Activated T-helper 1 cell treated with anti-CD3 and anti-CD28 coated beads, Interleukin-12 subunit alpha, Interleukin-12 subunit beta, Interleukin-2, Interleukin-4 antibody, amounts not matched to agents 30 ng/mL and 10 ng/mL and 1 ng/mL, durations not matched to agents 14 hours and 24 hours and 36 hours (primary cell): ENCODE measurements at regions not wholly inside any gene's neighbourhood (a gene's known extent, or its start where the extent isn't known, plus 50 kb on each side); places are given as distances from the start of the nearest gene placed in this dataset.

Source experiments
- DNase-seq: peaks from one replicate; pipeline ENCODE4 v3.0.0; 2021; ENCODE audit warnings: low spot score
- H3K27ac Mint-ChIP-seq: one replicate; pipeline ENCODE4 v1.8.0; 2021; ENCODE audit warnings: mild to moderate bottlenecking, mixed read lengths
- H3K27me3 Mint-ChIP-seq: one replicate; pipeline ENCODE4 v1.8.0; 2022; ENCODE audit warnings: mild to moderate bottlenecking, moderate library complexity, mixed read lengths; ENCODE audit not compliant: insufficient read depth
- H3K36me3 Mint-ChIP-seq: one replicate; pipeline ENCODE4 v1.8.0; 2021; ENCODE audit warnings: low read depth, mixed read lengths
- H3K4me1 Mint-ChIP-seq: one replicate; pipeline ENCODE4 v1.8.0; 2021; ENCODE audit warnings: low read depth, mixed read lengths
- H3K4me3 Mint-ChIP-seq: one replicate; pipeline ENCODE4 v1.8.0; 2021; ENCODE audit warnings: mild to moderate bottlenecking, moderate library complexity, mixed read lengths
- H3K9me3 Mint-ChIP-seq: one replicate; pipeline ENCODE4 v1.8.0; 2021; ENCODE audit warnings: mixed read lengths
- intact Hi-C: fragments of 100-400 bp; cut with micrococcal nuclease; formaldehyde crosslinking; loops from one replicate; pipeline ENCODE4 v1.15.1; 2024

DNA sequence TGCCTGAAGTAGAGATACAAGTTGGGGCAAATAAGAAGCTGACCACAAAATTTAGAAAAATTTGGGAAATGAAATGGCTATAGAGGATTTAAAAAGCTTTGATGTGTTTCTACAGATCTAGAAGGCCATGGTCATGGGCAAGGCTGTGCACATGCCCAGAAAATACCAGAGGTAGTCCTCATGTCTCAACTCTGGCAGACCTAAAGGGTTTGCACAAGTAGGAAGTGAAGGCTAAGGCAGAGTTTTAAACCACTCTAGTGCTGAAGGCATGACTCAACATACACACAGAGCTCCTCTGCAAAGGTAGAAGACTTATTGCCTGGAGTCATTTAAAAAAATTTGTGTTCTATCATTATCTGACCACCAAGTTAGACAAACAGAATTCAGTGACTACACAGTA is 364.6 kb downstream of the CCSER2 start:
- H3K4me1 Mint-ChIP-seq = no peaks in the 10 kb centered on the region
- no peak overlapping the region for H3K4me3 Mint-ChIP-seq
- H3K36me3 Mint-ChIP-seq = no peaks in the 10 kb centered on the region
- no peaks in the 10 kb centered on the region for H3K9me3 Mint-ChIP-seq
- H3K27me3 Mint-ChIP-seq = no peaks in the 10 kb centered on the region
- no peak overlapping the region for H3K27ac Mint-ChIP-seq
- no peak for DNase-seq
- intact Hi-C loops = no loop called here

DNA sequence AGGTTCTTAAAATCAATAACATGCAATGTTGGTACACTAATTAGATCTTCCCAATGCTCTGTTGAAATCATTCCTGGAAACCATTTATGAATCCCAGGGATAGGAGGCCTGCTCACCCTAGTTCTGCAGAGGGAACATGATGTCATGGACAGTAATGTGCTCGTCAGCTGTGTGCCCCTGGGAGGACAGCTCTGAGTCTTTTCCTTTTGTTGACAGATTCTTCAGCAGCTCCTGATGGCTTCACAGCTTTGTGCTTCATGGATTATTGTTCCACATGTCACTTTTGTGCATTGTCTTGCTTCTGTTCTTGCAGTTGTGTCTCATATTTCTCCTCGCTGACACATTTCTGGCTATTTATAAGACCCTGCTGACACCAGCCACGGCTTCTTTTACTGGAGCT is 367.5 kb downstream of the CCSER2 start:
- intact Hi-C loops = no loop called here
- Mint-ChIP-seq H3K4me3 (no peak overlapping the region), H3K27ac (no peak overlapping the region), H3K9me3 (no peaks in the 10 kb centered on the region), H3K36me3 (no peaks in the 10 kb centered on the region), H3K27me3 (no peaks in the 10 kb centered on the region), H3K4me1 (no peaks in the 10 kb centered on the region)
- DNase-seq = no peak

DNA sequence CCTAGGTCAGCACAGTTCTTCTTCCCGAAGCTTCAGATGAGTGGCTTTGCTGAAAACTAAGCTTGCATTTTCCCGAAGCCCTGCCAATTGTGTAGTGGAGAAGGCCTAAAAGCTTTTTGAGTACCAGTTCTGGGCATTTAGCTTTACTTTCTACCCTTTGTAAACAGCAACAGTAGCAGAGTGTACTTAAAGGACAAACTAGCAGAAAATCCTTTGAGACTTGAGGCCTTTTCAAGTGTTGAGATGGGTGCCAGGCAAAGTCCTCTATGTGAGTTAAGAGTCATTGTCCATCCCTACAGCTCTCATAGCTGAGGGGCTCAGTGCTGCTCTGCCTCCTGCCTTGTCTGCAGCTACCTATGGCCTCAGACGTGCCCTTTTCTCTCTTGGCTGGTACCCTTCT is 368.2 kb downstream of the CCSER2 start:
- no peak for DNase-seq
- Mint-ChIP-seq H3K27ac (no peak overlapping the region), H3K36me3 (no peaks in the 10 kb centered on the region), H3K4me1 (no peaks in the 10 kb centered on the region), H3K27me3 (no peaks in the 10 kb centered on the region), H3K4me3 (no peak overlapping the region), H3K9me3 (no peaks in the 10 kb centered on the region)
- intact Hi-C loops = no loop called here

DNA sequence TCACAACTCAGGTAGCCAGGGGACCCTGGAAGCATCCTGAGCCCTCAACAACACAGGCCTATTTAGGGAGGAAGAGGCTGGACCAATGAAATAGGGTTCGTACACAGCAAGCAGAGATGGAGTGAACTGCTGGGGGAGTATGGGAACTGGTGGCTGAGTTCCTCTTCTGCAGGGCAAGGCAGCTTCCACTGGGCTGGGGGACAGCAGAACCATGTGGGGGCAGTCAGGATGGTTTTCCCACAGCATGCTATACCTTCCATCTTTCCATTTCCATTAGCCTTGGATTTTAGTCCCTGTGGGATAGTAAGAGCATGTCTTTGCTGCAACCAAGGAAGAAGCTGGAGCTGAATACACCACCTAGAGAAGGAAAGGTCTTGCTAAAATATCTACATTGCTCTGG is 370.6 kb downstream of the CCSER2 start:
- no peaks in the 10 kb centered on the region for H3K4me1 Mint-ChIP-seq
- no peaks in the 10 kb centered on the region for H3K9me3 Mint-ChIP-seq
- DNase-seq = no peak
- intact Hi-C loops = no loop called here
- no peak overlapping the region for H3K27ac Mint-ChIP-seq
- H3K36me3 Mint-ChIP-seq = no peaks in the 10 kb centered on the region
- H3K4me3 Mint-ChIP-seq = no peak overlapping the region
- no peaks in the 10 kb centered on the region for H3K27me3 Mint-ChIP-seq

DNA sequence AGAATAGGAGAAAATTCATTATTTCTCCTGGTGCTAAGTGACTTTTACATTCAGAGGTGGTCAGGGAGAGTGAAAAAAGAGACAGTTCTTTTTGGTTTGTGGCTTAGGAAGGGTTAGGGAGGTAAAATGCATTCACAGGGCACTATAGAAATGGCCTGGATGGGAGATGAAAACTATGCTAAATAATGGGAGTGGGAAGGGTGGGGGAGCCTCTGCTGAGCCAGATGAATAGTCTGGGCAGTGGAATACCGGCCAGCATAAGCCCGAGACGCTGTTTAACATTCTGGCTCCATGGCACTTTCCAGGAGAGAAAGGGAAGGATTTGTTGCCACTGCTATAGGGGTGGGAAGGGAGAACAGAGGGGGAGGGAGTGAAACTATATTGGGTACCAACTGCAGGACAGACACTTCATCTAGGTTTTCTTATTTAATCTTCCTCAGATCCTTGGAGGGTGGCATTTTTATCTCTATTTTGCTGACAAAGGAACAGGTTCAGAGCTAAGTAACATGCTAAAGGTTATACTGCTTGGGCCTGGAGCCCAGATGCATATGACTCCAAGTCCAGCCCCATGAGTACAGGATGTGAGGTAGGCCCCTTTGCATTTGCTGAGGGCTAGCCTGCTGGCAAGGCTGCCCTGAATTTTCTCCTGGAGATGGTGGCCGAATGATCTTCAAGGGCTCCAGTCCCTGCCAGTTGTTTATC is 372.4 kb downstream of the CCSER2 start:
- DNase-seq = no peak
- H3K4me3 Mint-ChIP-seq = no peak overlapping the region
- intact Hi-C loops = no loop called here
- H3K27ac Mint-ChIP-seq = no peak overlapping the region
- H3K4me1 Mint-ChIP-seq = no peaks in the 10 kb centered on the region
- no peaks in the 10 kb centered on the region for H3K9me3 Mint-ChIP-seq
- H3K27me3 Mint-ChIP-seq = no peaks in the 10 kb centered on the region
- H3K36me3 Mint-ChIP-seq = no peaks in the 10 kb centered on the region

DNA sequence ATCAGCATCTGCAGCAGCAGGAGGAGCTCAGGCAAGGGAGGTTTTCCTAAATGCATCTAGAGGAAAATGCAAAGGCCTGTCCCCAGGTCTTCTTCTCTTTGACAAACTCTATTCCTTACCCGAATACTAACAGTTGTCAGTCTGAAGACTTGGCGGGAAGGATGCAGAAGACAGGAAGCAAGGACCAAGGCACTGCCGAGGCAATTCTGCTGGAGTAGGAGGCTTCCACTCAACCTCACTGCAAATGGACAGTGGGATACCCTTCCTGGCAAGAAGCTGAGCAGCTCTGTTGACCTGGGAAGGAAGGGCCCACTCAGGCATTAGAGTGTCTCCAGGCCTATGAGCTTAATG is 373.0 kb downstream of the CCSER2 start:
- Mint-ChIP-seq H3K27me3 (no peaks in the 10 kb centered on the region), H3K36me3 (no peaks in the 10 kb centered on the region), H3K9me3 (no peaks in the 10 kb centered on the region), H3K4me1 (no peaks in the 10 kb centered on the region), H3K27ac (no peak overlapping the region), H3K4me3 (no peak overlapping the region)
- intact Hi-C loops = no loop called here
- DNase-seq = no peak

DNA sequence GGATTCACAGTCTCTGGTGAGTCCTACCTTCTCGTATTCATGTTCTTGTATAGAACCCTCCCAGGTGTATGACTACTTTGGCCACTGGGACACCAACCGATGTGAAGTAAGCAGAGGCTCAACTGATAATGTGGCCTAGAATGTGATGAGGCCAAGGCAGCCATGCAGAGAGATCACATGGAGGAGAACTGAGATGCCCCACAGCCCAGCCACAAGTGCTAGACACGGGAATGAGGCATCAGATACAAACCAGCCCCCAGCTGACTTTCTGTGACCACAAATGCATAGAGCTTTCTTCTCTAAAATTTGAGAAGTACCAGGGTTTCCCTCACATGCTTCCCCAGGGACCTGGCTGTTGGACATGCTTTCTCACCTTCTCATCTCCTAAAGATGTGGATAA is 375.7 kb downstream of the CCSER2 start:
- Mint-ChIP-seq H3K27me3 (no peaks in the 10 kb centered on the region), H3K4me3 (no peak overlapping the region), H3K27ac (no peak overlapping the region), H3K4me1 (no peaks in the 10 kb centered on the region), H3K9me3 (no peaks in the 10 kb centered on the region), H3K36me3 (no peaks in the 10 kb centered on the region)
- intact Hi-C loops = no loop called here
- no peak for DNase-seq

DNA sequence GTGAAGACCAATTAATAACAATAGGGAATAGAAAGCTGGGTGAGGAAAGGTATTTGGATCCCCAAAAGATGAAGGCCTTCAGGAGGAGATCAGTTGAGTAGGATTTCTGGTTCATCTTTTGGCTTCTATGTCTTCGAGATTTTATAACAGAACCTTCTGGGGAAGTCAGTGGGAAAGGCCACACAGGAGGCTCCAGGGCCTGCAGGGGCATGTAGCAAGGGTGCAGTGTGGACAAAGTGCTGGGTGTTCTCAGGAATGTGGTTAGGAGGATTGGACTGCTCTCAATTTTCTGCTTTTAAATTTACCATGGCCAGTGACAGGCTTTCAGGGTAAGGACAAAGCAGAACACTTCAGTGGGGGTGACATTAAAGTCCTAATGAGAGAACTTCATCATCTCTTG is 378.0 kb downstream of the CCSER2 start:
- DNase-seq = no peak
- H3K9me3 Mint-ChIP-seq = no peaks in the 10 kb centered on the region
- H3K27ac Mint-ChIP-seq = no peak overlapping the region
- no peaks in the 10 kb centered on the region for H3K4me1 Mint-ChIP-seq
- H3K27me3 Mint-ChIP-seq = peaks cover 2% of the 10 kb centered on the region
- intact Hi-C loops = no loop called here
- H3K36me3 Mint-ChIP-seq = no peaks in the 10 kb centered on the region
- H3K4me3 Mint-ChIP-seq = no peak overlapping the region

DNA sequence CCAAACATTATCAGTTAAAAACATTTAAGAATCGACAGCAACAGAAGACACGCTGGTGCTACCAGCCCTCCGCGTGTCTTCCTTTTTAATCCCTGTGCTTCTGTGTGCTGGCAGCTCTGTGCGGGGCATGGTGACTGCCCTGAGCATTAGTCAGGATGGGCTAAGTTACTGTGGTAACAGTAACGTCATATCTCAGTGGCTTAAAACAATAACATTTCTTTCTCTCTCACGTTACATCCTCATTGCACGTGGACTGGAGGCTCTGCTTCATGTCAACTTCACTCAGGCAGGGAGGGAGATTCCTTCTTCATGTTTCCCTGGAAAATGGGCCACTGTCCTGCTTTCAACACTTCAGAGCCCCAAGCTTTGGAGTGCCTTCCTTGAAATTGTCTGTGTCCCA is 378.5 kb downstream of the CCSER2 start:
- Mint-ChIP-seq H3K4me3 (no peak overlapping the region), H3K9me3 (no peaks in the 10 kb centered on the region), H3K27me3 (peaks cover 2% of the 10 kb centered on the region), H3K36me3 (no peaks in the 10 kb centered on the region), H3K27ac (no peak overlapping the region), H3K4me1 (no peaks in the 10 kb centered on the region)
- intact Hi-C loops = no loop called here
- DNase-seq = no peak

DNA sequence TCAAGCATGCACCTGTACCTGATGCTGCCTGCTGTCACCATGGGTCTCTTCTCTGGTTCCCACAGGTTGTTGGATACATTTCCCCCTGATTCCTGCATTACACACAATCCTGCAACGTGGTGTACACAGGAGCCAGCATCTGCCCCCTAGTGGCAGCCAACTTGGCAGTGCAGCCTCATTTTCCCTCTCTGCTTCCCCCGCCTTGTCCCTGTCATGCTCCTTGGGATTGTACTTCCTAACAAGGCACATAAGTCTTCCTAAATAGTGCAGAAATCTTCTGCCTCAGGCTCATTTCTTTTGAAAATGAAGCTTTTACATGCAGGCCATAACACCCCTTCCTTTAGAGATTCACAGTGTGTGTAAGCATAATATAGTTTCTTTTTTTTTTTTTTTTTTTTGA is 387.5 kb downstream of the CCSER2 start:
- Mint-ChIP-seq H3K36me3 (no peaks in the 10 kb centered on the region), H3K4me3 (no peak overlapping the region), H3K9me3 (no peaks in the 10 kb centered on the region), H3K4me1 (no peaks in the 10 kb centered on the region), H3K27ac (no peak overlapping the region), H3K27me3 (peaks cover under 1% of the 10 kb centered on the region)
- no peak for DNase-seq
- intact Hi-C loops = loop anchor here (1.0 to 10.0 kb wide), 2 partner anchors 176 to 451 kb away; no protein-coding TSS in a partner anchor

DNA sequence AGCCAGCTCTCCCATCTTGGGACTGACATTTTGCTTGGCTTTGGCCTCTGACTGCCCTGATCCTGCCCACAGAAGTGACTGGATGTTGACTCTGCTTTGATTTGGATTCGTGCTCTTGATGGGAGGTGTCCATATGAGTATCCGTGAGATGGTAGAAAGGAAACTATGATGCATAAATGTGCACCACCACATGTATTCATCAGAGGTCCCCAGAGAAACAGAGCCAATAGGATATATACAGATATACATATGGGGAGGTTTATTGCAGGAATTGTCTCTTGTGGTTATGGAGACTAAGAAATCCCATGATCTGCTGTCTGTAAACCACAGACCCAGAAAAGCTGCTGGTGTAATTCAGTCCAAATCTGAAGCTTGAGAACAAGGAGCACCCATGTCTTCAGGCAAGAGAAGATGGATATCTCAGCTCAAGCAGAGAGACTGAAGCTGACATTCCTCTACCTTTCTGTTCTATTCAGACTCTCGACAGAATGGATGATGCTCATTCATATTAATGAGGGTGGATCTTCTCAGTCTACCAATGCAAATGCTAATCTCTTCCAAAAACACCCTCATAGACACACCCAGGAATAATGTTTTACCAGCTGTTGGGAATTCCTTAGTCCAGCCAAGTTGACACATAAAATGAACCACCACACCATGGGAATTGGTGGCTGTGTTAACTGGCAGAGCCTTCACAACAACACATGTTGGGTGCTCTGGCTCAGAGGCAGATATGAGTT is 390.7 kb downstream of the CCSER2 start:
- Mint-ChIP-seq H3K4me1 (no peaks in the 10 kb centered on the region), H3K27me3 (no peaks in the 10 kb centered on the region), H3K4me3 (no peak overlapping the region), H3K27ac (no peak overlapping the region), H3K9me3 (no peaks in the 10 kb centered on the region), H3K36me3 (no peaks in the 10 kb centered on the region)
- intact Hi-C loops = loop anchor here (10.0 kb wide), 1 partner anchor 454 kb away; no protein-coding TSS in a partner anchor
- DNase-seq = no peak

DNA sequence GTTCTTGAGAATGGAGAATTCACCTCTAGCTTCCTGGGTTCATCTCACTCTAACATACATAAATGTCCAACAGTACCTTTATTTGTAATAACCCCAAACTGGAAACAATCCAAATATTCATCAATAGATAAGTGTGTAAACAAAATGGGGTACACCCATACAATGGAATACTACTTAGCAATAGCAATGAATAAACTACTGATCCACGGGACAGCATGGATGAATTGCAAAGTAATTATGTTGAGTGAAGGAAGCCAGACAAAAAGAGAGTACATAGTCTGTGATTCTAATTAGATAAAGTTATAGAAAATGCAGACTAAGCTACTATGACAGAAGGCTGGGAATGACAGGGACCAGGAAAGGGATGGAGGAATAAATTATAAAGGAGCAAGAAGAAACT is 391.3 kb downstream of the CCSER2 start:
- DNase-seq = no peak
- Mint-ChIP-seq H3K9me3 (no peaks in the 10 kb centered on the region), H3K27ac (no peak overlapping the region), H3K4me3 (no peak overlapping the region), H3K4me1 (no peaks in the 10 kb centered on the region), H3K36me3 (no peaks in the 10 kb centered on the region), H3K27me3 (no peaks in the 10 kb centered on the region)
- intact Hi-C loops = loop anchor here (10.0 kb wide), 1 partner anchor 455 kb away; no protein-coding TSS in a partner anchor

DNA sequence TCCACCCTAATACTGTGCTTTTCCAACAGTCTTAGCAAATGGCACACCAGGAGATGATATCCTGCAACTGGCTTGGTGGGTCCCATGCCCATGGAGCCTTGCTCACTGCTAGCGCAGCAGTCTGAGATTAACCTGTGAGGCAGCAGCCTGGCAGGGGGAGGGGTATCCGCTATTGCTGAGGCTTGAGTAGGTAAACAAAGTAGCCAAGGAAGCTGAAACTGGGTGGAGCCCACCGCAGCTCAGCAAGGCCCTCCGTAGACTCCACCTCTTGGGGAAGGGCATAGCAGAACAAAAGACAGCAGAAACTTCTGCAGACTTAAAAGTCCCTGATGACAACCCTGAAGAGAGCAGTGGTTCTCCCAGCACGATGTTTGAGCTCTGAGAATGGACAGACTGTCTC is 399.0 kb downstream of the CCSER2 start:
- intact Hi-C loops = no loop called here
- H3K36me3 Mint-ChIP-seq = no peaks in the 10 kb centered on the region
- no peak for DNase-seq
- H3K4me3 Mint-ChIP-seq = no peak overlapping the region
- no peaks in the 10 kb centered on the region for H3K4me1 Mint-ChIP-seq
- peaks cover 2% of the 10 kb centered on the region for H3K27me3 Mint-ChIP-seq
- H3K9me3 Mint-ChIP-seq = peaks cover 4% of the 10 kb centered on the region
- H3K27ac Mint-ChIP-seq = no peak overlapping the region
